ENCODE measurements at regions not wholly inside any gene's neighbourhood (a gene's known extent, or its start where the extent isn't known, plus 50 kb on each side); places are given as distances from the start of the nearest gene placed in this dataset.
A peak's percentile ranks its signal among the peaks of the same experiment; 100 is the strongest.

- Histone ChIP-seq H3K4me3 (no peak overlapping the region), H3K36me3 (no peaks in the 10 kb centered on the region), H3K4me1 (peaks cover 41% of the 10 kb centered on the region), H3K9me3 (replicated peaks) (no peaks in the 10 kb centered on the region; the same call in 1 of the 2 replicates), H3K27ac (peak overlapping the region; percentile 24; the same call in 1 of the 2 replicates), H3K27me3 (no peaks in the 10 kb centered on the region)
- peak; percentile 29 to 59 for DNase-seq
Observed at GRCh38 chr5:74257645-74258313, 382.7 kb downstream of the ENC1 start.

GRCh38 chr5:74257060-74257527, 383.4 kb downstream of the ENC1 start:
- H3K27ac ChIP-seq = peak overlapping the region; percentile 24; the same call in 1 of the 2 replicates
- no peaks in the 10 kb centered on the region; the same call in 1 of the 2 replicates for H3K9me3 ChIP-seq (replicated peaks)
- H3K4me1 ChIP-seq = peaks cover 34% of the 10 kb centered on the region
- no peak overlapping the region for H3K4me3 ChIP-seq
- peak; percentile 47 to 56 for DNase-seq
- no peaks in the 10 kb centered on the region for H3K27me3 ChIP-seq
- H3K36me3 ChIP-seq = no peaks in the 10 kb centered on the region

- no peak overlapping the region for H3K4me3 ChIP-seq
- H3K9me3 ChIP-seq (replicated peaks) = no peaks in the 10 kb centered on the region; the same call in 1 of the 2 replicates
- peaks cover 35% of the 10 kb centered on the region for H3K4me1 ChIP-seq
- H3K27me3 ChIP-seq = no peaks in the 10 kb centered on the region
- no peak overlapping the region for H3K27ac ChIP-seq
- no peak for DNase-seq
- H3K36me3 ChIP-seq = no peaks in the 10 kb centered on the region
Observed at GRCh38 chr5:74255692-74256392, 384.7 kb downstream of the ENC1 start.

GRCh38 chr5:74254257-74254656, 386.3 kb downstream of the ENC1 start:
- Histone ChIP-seq H3K9me3 (replicated peaks) (no peaks in the 10 kb centered on the region; the same call in 1 of the 2 replicates), H3K36me3 (no peaks in the 10 kb centered on the region), H3K4me3 (no peak overlapping the region), H3K27me3 (no peaks in the 10 kb centered on the region), H3K4me1 (peaks cover 38% of the 10 kb centered on the region), H3K27ac (no peak overlapping the region)
- no peak for DNase-seq

DNA sequence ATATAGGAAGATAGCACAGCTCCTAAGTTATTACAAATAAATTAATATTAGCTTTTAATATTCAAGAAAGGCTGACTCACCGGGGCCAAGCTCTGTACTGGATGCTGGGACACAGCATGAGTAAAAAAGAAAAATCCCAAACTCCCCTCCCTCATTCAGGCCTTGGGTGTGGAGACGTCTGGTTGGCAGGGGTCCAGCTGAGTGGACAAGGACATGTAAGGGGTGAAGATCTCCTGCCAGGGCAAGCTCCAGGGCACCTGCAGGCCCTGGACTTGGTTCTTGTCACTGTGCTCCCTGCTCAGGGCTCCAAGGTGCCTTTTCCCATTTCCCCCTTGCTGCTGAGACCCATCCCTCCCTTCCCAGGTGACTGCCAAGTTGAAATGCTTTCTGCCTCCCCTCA, 388.5 kb downstream of the ENC1 start:
- no peak overlapping the region for H3K4me3 ChIP-seq
- H3K9me3 ChIP-seq (replicated peaks) = no peaks in the 10 kb centered on the region
- no peak overlapping the region for H3K27ac ChIP-seq
- DNase-seq = no peak
- no peaks in the 10 kb centered on the region for H3K36me3 ChIP-seq
- H3K27me3 ChIP-seq = no peaks in the 10 kb centered on the region
- peaks cover 22% of the 10 kb centered on the region for H3K4me1 ChIP-seq

GRCh38 chr5:74251141-74252035, 389.1 kb downstream of the ENC1 start:
- peaks cover 15% of the 10 kb centered on the region for H3K4me1 ChIP-seq
- no peak overlapping the region for H3K27ac ChIP-seq
- no peaks in the 10 kb centered on the region for H3K27me3 ChIP-seq
- H3K36me3 ChIP-seq = no peaks in the 10 kb centered on the region
- DNase-seq = peak; percentile 37 to 40
- H3K9me3 ChIP-seq (replicated peaks) = no peaks in the 10 kb centered on the region
- no peak overlapping the region for H3K4me3 ChIP-seq

DNA sequence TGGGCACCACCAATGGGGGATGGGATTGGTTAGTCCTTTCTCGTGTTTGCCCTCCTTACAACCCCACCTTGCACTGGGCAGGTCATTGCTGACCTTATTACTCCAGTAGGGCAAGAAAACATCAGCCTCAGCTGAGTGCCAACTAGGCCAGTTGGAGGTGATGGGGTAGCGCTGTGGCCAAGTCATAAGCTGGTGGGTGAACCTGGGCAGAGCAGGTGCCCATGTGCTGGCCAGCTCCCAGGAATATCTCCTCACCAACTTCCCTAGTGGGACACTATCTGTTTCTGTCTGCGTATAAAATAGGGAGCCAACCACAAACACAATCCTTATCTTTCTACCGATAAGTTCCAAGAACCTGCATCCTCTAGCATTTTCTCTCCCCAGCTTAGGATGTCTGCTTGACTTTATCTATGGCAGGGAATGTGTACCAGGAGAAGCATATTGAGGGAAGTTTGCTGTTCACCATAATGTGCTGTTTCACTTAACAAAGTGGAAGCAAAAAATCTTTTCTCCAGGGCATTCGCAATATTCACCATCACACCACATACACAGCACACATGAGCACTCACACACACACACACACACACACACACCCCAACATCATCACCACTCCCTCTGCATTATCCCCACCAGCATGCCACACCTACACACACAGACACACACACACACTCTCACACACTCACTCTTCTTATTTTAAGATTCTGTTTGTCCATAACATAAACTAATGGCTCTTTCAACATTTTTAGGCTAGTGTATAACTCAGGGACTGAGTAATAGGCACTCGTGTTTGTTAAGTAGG, 390.0 kb downstream of the ENC1 start:
- Histone ChIP-seq H3K27me3 (no peaks in the 10 kb centered on the region), H3K36me3 (no peaks in the 10 kb centered on the region), H3K4me3 (no peak overlapping the region), H3K4me1 (peaks cover 11% of the 10 kb centered on the region), H3K27ac (no peak overlapping the region), H3K9me3 (replicated peaks) (no peaks in the 10 kb centered on the region)
- no peak for DNase-seq

GRCh38 chr5:74248576-74248975, 392.0 kb downstream of the ENC1 start:
- Histone ChIP-seq H3K27me3 (no peaks in the 10 kb centered on the region), H3K4me3 (no peak overlapping the region), H3K9me3 (replicated peaks) (no peaks in the 10 kb centered on the region; the same call in 1 of the 2 replicates), H3K36me3 (no peaks in the 10 kb centered on the region), H3K27ac (no peak overlapping the region), H3K4me1 (peaks cover 24% of the 10 kb centered on the region)
- DNase-seq = no peak

DNA sequence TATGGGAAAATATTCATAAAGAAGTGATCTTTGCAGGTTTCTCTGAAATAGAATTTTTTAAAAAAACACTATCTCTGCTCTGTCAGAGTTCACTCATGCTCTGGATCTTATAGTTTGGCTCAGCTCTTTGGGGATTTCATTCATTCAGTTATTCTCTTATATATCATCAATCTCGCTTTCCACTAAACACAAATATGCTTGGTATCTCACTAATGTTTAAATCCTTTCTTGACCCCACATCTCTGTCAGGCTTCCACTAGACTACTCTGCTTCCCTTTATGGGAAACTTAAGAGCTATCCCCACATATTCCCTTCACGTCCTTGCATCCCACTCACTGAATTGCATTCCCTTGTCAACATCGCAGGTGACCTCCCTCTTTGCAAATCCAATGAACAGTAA, 396.1 kb downstream of the ENC1 start:
- no peak overlapping the region for H3K4me3 ChIP-seq
- DNase-seq = no peak
- H3K36me3 ChIP-seq = no peaks in the 10 kb centered on the region
- no peak overlapping the region for H3K27ac ChIP-seq
- no peaks in the 10 kb centered on the region; the same call in 1 of the 2 replicates for H3K9me3 ChIP-seq (replicated peaks)
- peaks cover 41% of the 10 kb centered on the region for H3K4me1 ChIP-seq
- no peaks in the 10 kb centered on the region for H3K27me3 ChIP-seq

DNA sequence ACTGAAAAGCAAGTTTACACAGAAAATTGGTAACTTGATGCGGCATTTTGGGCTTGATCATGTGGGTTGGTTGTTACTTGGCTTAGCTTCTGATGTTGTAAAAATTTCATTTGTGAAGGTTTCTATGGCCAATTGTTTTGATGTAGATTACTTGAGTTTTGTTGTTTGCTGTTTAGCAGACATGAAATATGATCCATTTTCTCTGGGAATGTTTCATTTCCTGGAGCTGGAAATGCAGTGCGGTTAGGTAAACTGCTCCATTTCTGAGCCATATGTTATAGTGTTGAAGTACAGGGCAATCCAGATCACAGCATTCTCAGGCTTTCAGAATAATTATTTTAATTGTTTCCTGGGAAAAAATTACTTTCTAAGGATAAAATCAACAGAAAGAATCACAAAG, 396.9 kb downstream of the ENC1 start:
- Histone ChIP-seq H3K4me3 (no peak overlapping the region), H3K27ac (peak overlapping the region; percentile 0; the same call in 1 of the 2 replicates), H3K9me3 (replicated peaks) (no peaks in the 10 kb centered on the region; the same call in 1 of the 2 replicates), H3K36me3 (no peaks in the 10 kb centered on the region), H3K4me1 (peaks cover 41% of the 10 kb centered on the region), H3K27me3 (no peaks in the 10 kb centered on the region)
- DNase-seq = peak in 1 of 2 experiments; percentile 60

GRCh38 chr5:74242516-74242915, 398.0 kb downstream of the ENC1 start:
- Histone ChIP-seq H3K4me3 (no peak overlapping the region), H3K27me3 (no peaks in the 10 kb centered on the region)

DNA sequence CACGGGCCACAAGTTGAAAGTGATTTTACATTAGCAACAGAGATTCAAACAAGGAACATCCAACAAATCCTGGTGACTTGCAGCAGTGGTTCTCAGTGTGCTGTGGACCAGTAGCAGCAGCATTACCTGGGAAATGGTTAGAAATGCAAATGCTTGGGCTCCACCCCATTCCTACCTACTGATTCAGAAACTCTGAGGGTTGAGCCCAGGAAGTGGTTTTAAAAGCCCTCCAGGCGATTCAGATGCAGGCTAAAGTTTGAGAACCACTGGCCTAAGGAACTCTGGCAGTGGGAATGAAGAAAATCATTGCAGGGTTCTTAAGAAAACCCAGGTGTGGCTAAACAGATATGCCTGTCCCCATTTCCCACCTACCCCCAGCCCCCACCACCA, 398.8 kb downstream of the ENC1 start:
- no peaks in the 10 kb centered on the region for H3K27me3 ChIP-seq
- no peak for DNase-seq
- no peak overlapping the region for H3K4me3 ChIP-seq
- H3K4me1 ChIP-seq = peaks cover 41% of the 10 kb centered on the region
- no peaks in the 10 kb centered on the region for H3K36me3 ChIP-seq
- H3K9me3 ChIP-seq (replicated peaks) = no peaks in the 10 kb centered on the region; the same call in 1 of the 2 replicates
- peak overlapping the region; percentile 47; the same call in 1 of the 2 replicates for H3K27ac ChIP-seq

More at GRCh38 chr5:74242516-74242915, 398.0 kb downstream of the ENC1 start:
- Histone ChIP-seq H3K27ac (no peak overlapping the region), H3K36me3 (no peaks in the 10 kb centered on the region), H3K9me3 (replicated peaks) (no peaks in the 10 kb centered on the region; the same call in 1 of the 2 replicates), H3K4me1 (peaks cover 41% of the 10 kb centered on the region)
- no peak for DNase-seq

- no peaks in the 10 kb centered on the region; the same call in 1 of the 2 replicates for H3K9me3 ChIP-seq (replicated peaks)
- H3K4me1 ChIP-seq = peaks cover 41% of the 10 kb centered on the region
- H3K27ac ChIP-seq = peak overlapping the region; percentile 47; the same call in 1 of the 2 replicates
- H3K27me3 ChIP-seq = no peaks in the 10 kb centered on the region
- no peak overlapping the region for H3K4me3 ChIP-seq
- peak; percentile 67 to 79 for DNase-seq
- H3K36me3 ChIP-seq = no peaks in the 10 kb centered on the region
Observed at GRCh38 chr5:74240783-74241750, 399.5 kb downstream of the ENC1 start.
